HFFc6 (cell line): ENCODE measurements at regions not wholly inside any gene's neighbourhood (a gene's known extent, or its start where the extent isn't known, plus 50 kb on each side); places are given as distances from the start of the nearest gene placed in this dataset.
A peak's percentile ranks its signal among the peaks of the same experiment; 100 is the strongest.

Experiments
- DNase-seq: peaks from one replicate; pipeline ENCODE4 v3.0.0-alpha.2; 2018
- H3K27ac Mint-ChIP-seq: 2 replicates; pipeline ENCODE4 v1.8.0; 2020; ENCODE audit warnings: mild to moderate bottlenecking, mixed read lengths
- H3K27me3 Mint-ChIP-seq: 2 replicates; pipeline ENCODE4 v1.8.0; 2021; ENCODE audit warnings: mild to moderate bottlenecking, moderate library complexity, mixed read lengths; ENCODE audit not compliant: insufficient read depth
- H3K36me3 Mint-ChIP-seq: 2 replicates; pipeline ENCODE4 v1.8.0; 2021; ENCODE audit warnings: low read depth, mixed read lengths
- H3K4me1 Mint-ChIP-seq: 2 replicates; pipeline ENCODE4 v1.8.0; 2020; ENCODE audit warnings: low read depth, mixed read lengths
- H3K4me3 Mint-ChIP-seq: 2 replicates; pipeline ENCODE4 v1.8.0; 2020; ENCODE audit warnings: mild to moderate bottlenecking, moderate library complexity, mixed read lengths
- H3K9me3 Mint-ChIP-seq: 2 replicates; pipeline ENCODE4 v1.8.0; 2020; ENCODE audit warnings: mild to moderate bottlenecking, mixed read lengths
- CTCF ChIP-seq: fragments of 200-600 bp; sonication (generic); IDR thresholded peaks from 2 replicates; pipeline ENCODE4 v1.5.0; 2021; ENCODE audit warnings: antibody characterized with exemption, mild to moderate bottlenecking

DNA sequence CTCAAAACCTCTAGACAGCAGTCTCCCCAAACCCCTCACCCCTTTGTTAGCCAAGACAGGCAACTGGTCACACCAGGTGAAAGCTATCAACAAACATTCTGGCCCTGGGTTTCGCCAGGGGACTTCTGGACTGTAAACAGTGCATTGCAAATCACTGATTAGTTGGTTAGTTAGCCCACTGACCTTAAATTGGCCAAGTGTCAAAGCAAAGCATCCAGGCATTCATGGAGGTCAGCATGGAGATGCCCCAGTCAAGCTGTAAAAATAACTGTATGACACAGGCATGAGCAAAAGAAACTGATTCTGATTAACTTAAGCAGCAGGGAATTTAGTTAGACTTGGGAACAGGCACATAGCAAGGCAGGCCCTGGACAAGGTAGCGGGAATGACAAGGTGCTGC, 156.0 kb upstream of the TTC29 start:
- no peak for TF ChIP-seq CTCF
- no peak for DNase-seq

DNA sequence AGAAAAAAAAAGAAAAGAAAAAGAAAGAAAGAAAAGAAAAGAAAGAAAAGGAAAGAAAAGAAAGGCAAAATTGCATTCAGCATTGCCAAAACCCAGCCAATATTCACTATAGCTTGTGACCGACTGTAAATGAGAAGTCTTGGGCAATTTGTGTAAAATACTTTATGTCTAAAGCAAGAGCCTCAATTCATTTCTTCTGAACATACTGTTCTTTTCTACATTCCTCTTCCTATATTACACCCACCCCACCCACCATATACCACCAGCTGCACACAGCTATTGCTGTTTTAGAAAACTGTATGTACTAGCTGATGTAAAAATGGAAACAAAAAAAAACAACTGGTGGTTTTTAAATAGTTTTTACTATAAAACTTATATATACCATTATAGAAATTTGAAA, 156.9 kb upstream of the TTC29 start:
- Mint-ChIP-seq H3K4me1 (peaks cover 32% of the 10 kb centered on the region), H3K36me3 (no peaks in the 10 kb centered on the region), H3K4me3 (no peak overlapping the region), H3K9me3 (no peaks in the 10 kb centered on the region), H3K27ac (no peak overlapping the region), H3K27me3 (peaks cover 3% of the 10 kb centered on the region)
- TF ChIP-seq CTCF = no peak
- no peak for DNase-seq

More for the DNA sequence above, 156.0 kb upstream of the TTC29 start:
- H3K4me3 Mint-ChIP-seq = no peak overlapping the region
- no peak overlapping the region; the same call in 1 of the 2 replicates for H3K27ac Mint-ChIP-seq
- H3K27me3 Mint-ChIP-seq = peaks cover 7% of the 10 kb centered on the region
- no peaks in the 10 kb centered on the region for H3K36me3 Mint-ChIP-seq
- no peaks in the 10 kb centered on the region for H3K9me3 Mint-ChIP-seq
- H3K4me1 Mint-ChIP-seq = peaks cover 38% of the 10 kb centered on the region

DNA sequence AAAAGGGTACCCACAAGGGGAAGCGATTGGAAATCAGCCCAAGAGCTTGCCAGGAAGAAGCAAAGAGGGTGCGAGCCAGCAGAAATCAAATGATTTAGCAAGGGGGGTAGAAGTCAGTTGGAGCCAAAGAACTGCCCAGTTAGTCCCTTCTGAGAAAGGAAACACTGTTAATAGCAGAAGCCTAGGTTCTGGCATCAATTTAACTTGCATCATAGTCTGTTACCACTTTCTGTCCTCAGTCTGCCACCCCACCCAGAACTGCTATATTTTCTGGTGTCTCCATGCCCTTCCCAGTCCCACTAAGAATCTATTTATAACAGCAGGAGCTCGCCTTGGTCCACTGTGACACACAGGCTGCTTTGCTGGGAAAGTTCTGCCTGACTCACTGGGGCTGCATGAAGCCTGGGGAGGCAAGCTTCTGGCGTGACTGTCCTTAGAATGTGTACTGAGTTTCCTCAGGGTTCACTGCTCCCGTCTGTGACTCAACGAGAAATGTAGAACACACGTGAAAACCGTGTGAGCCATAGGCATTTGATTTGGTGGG, 157.8 kb upstream of the TTC29 start:
- peak overlapping the region; percentile 68 for H3K4me3 Mint-ChIP-seq
- TF ChIP-seq CTCF = no peak
- DNase-seq = peak; percentile 96
- H3K4me1 Mint-ChIP-seq = peaks cover 32% of the 10 kb centered on the region
- no peaks in the 10 kb centered on the region for H3K36me3 Mint-ChIP-seq
- no peaks in the 10 kb centered on the region for H3K9me3 Mint-ChIP-seq
- peak overlapping the region; percentile 94 for H3K27ac Mint-ChIP-seq
- H3K27me3 Mint-ChIP-seq = peaks cover 3% of the 10 kb centered on the region

DNA sequence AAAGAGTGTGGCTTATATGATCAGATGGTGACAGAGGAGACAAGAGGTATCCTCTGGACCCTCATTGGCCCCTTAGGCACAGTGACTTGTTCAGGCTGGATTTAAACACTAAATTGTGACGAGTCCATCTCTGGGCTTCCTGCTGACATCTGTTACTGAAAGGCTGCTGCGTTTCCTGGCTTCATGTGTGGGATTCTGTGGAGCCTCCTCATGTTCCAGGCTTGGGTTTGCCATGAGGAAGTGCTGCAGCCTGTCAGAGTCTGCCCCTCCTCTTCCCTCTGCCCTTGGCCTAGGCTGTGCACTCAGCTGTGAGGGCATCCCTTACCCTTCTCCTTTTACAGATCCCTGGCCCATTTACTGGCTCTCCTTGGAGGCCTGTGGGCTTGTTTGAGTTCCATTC, 159.1 kb upstream of the TTC29 start:
- Mint-ChIP-seq H3K9me3 (no peaks in the 10 kb centered on the region), H3K27me3 (peaks cover 3% of the 10 kb centered on the region), H3K4me1 (peaks cover 32% of the 10 kb centered on the region), H3K27ac (no peak overlapping the region), H3K36me3 (no peaks in the 10 kb centered on the region), H3K4me3 (no peak overlapping the region)
- no peak for DNase-seq
- no peak for TF ChIP-seq CTCF

DNA sequence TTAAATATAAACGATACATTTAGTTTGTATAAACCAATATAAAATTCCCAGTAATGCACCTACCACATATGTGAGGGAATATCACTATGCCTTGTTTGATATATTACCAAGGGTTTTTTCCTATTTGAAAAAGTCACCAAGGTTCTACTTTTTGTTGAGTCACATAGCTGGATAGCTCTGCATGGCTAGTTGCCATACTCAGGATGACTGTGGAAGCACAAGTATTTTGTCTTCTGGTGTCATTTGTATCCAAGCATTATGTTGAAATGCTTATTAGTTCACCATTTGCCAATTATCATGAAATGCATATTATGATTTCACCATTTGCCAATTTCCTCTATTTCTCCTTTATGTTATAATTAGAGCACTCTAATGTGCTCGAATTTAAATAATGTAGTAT, 162.7 kb upstream of the TTC29 start:
- Mint-ChIP-seq H3K4me3 (no peak overlapping the region), H3K27me3 (peaks cover 4% of the 10 kb centered on the region), H3K9me3 (no peaks in the 10 kb centered on the region), H3K36me3 (no peaks in the 10 kb centered on the region), H3K27ac (no peak overlapping the region), H3K4me1 (peaks cover 20% of the 10 kb centered on the region)
- no peak for TF ChIP-seq CTCF
- DNase-seq = peak; percentile 48

DNA sequence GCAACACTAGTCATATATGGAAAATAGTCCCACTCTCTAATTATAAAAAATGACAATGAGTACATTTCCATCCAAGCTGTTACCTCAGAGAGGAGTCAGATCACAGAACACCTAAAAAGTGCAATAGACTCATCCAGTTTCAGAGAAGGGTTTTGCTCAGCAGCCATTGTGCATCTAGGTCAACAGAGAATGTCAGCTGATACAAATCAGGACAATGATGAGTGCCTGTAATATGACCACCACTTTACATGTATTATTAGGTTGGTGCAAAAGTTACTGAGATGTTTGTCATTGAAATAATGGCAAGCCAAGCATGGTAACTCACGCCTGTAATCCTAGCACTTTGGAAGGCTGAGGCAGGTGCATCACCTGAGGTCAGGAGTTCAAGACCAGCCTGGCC, 164.1 kb upstream of the TTC29 start:
- H3K36me3 Mint-ChIP-seq = peaks cover 5% of the 10 kb centered on the region

More for the DNA sequence above, 164.1 kb upstream of the TTC29 start:
- peaks cover 12% of the 10 kb centered on the region for H3K27me3 Mint-ChIP-seq
- H3K9me3 Mint-ChIP-seq = peaks cover 5% of the 10 kb centered on the region
- no peak overlapping the region for H3K4me3 Mint-ChIP-seq
- H3K4me1 Mint-ChIP-seq = peaks cover 6% of the 10 kb centered on the region
- no peak for DNase-seq
- TF ChIP-seq CTCF = no peak
- H3K27ac Mint-ChIP-seq = no peak overlapping the region
